Astrocyte (in vitro differentiated cells and primary cell): ENCODE measurements at regions not wholly inside any gene's neighbourhood (a gene's known extent, or its start where the extent isn't known, plus 50 kb on each side); places are given as distances from the start of the nearest gene placed in this dataset.

Source experiments
- CTCF ChIP-seq: IDR thresholded peaks from 2 replicates; pipeline ENCODE4 v1.5.1; 2011; ENCODE audit warnings: low read depth, mild to moderate bottlenecking, inconsistent platforms, low read length, moderate library complexity; ENCODE audit not compliant: insufficient read depth
- EZH2 ChIP-seq: IDR thresholded peaks from 2 replicates; pipeline ENCODE4 v1.6.1; 2012; ENCODE audit warnings: mild to moderate bottlenecking, low read length, inconsistent platforms; ENCODE audit not compliant: insufficient read depth

- TF ChIP-seq CTCF (no peak), EZH2 (no peak)
Measured at GRCh38 chr4:157607996-157608395, 387.5 kb downstream of the GRIA2 start.
